Nephron progenitor cell (in vitro differentiated cells): ENCODE measurements at regions not wholly inside any gene's neighbourhood (a gene's known extent, or its start where the extent isn't known, plus 50 kb on each side); places are given as distances from the start of the nearest gene placed in this dataset.
A peak's percentile ranks its signal among the peaks of the same experiment; 100 is the strongest.

Experiments used
- DNase-seq: peaks from one replicate; pipeline ENCODE4 v3.0.0; 2021
- H3K27ac Mint-ChIP-seq: 2 replicates; pipeline ENCODE4 v1.8.0; 2021; ENCODE audit warnings: mild to moderate bottlenecking, moderate library complexity, mixed read lengths
- H3K27me3 Mint-ChIP-seq: 2 replicates; pipeline ENCODE4 v1.8.0; 2021; ENCODE audit warnings: mild to moderate bottlenecking, low read depth, mixed read lengths; ENCODE audit not compliant: poor library complexity
- H3K36me3 Mint-ChIP-seq: 2 replicates; pipeline ENCODE4 v1.8.0; 2021; ENCODE audit warnings: low read depth, mixed read lengths
- H3K4me1 Mint-ChIP-seq: 2 replicates; pipeline ENCODE4 v1.8.0; 2021; ENCODE audit warnings: mixed read lengths
- H3K4me3 Mint-ChIP-seq: 2 replicates; pipeline ENCODE4 v1.8.0; 2021; ENCODE audit warnings: mild to moderate bottlenecking, moderate library complexity, mixed read lengths
- H3K9me3 Mint-ChIP-seq: 2 replicates; pipeline ENCODE4 v1.8.0; 2021; ENCODE audit warnings: mild to moderate bottlenecking, moderate library complexity, mixed read lengths
- CTCF ChIP-seq: fragments of 200-600 bp; sonication (generic); IDR thresholded peaks from 2 replicates; pipeline ENCODE4 v1.5.0; 2021; ENCODE audit warnings: antibody characterized with exemption

- Mint-ChIP-seq H3K27me3 (no peaks in the 10 kb centered on the region), H3K4me3 (no peak overlapping the region), H3K9me3 (no peaks in the 10 kb centered on the region), H3K27ac (no peak overlapping the region), H3K36me3 (peaks cover 5% of the 10 kb centered on the region), H3K4me1 (peaks cover 4% of the 10 kb centered on the region)
- no peak for TF ChIP-seq CTCF
- no peak for DNase-seq
Measured at GRCh38 chr7:131075406-131075805, 252.3 kb upstream of the MKLN1 start.

- peaks cover 5% of the 10 kb centered on the region for H3K36me3 Mint-ChIP-seq
- no peaks in the 10 kb centered on the region for H3K9me3 Mint-ChIP-seq
- peaks cover 4% of the 10 kb centered on the region for H3K4me1 Mint-ChIP-seq
- TF ChIP-seq CTCF, result no peak
- no peaks in the 10 kb centered on the region for H3K27me3 Mint-ChIP-seq
- H3K4me3 Mint-ChIP-seq, result no peak overlapping the region
- peak overlapping the region; percentile 8 for H3K27ac Mint-ChIP-seq
- DNase-seq, result no peak
Measured at GRCh38 chr7:131076032-131076431, 251.6 kb upstream of the MKLN1 start.

- Mint-ChIP-seq H3K9me3 (no peaks in the 10 kb centered on the region), H3K4me3 (no peak overlapping the region), H3K4me1 (peaks cover 4% of the 10 kb centered on the region), H3K36me3 (peaks cover 5% of the 10 kb centered on the region), H3K27me3 (no peaks in the 10 kb centered on the region), H3K27ac (peak overlapping the region; percentile 94)
- DNase-seq, result no peak
- TF ChIP-seq CTCF, result no peak
Measured at GRCh38 chr7:131076711-131077181, 250.9 kb upstream of the MKLN1 start.

- Mint-ChIP-seq H3K4me3 (no peak overlapping the region), H3K4me1 (peaks cover under 1% of the 10 kb centered on the region), H3K27me3 (no peaks in the 10 kb centered on the region), H3K36me3 (peaks cover 5% of the 10 kb centered on the region), H3K27ac (no peak overlapping the region), H3K9me3 (no peaks in the 10 kb centered on the region)
- DNase-seq, result no peak
- no peak for TF ChIP-seq CTCF
Measured at GRCh38 chr7:131077735-131078134, 249.9 kb upstream of the MKLN1 start.

- no peaks in the 10 kb centered on the region for H3K4me1 Mint-ChIP-seq
- H3K9me3 Mint-ChIP-seq, result no peaks in the 10 kb centered on the region
- no peak overlapping the region for H3K4me3 Mint-ChIP-seq
- H3K36me3 Mint-ChIP-seq, result peaks cover 5% of the 10 kb centered on the region
- no peak for DNase-seq
- no peak overlapping the region for H3K27ac Mint-ChIP-seq
- TF ChIP-seq CTCF, result no peak
- H3K27me3 Mint-ChIP-seq, result peaks cover 4% of the 10 kb centered on the region
Measured at GRCh38 chr7:131080754-131081153, 246.9 kb upstream of the MKLN1 start.

GRCh38 chr7:131081308-131081707 lies 246.4 kb upstream of the MKLN1 start:
- DNase-seq, result no peak
- Mint-ChIP-seq H3K27ac (no peak overlapping the region), H3K36me3 (no peaks in the 10 kb centered on the region), H3K27me3 (peaks cover 4% of the 10 kb centered on the region), H3K4me3 (no peak overlapping the region), H3K9me3 (no peaks in the 10 kb centered on the region), H3K4me1 (no peaks in the 10 kb centered on the region)
- TF ChIP-seq CTCF, result no peak
